ENCODE measurements at regions not wholly inside any gene's neighbourhood (a gene's known extent, or its start where the extent isn't known, plus 50 kb on each side); places are given as distances from the start of the nearest gene placed in this dataset.

DNA sequence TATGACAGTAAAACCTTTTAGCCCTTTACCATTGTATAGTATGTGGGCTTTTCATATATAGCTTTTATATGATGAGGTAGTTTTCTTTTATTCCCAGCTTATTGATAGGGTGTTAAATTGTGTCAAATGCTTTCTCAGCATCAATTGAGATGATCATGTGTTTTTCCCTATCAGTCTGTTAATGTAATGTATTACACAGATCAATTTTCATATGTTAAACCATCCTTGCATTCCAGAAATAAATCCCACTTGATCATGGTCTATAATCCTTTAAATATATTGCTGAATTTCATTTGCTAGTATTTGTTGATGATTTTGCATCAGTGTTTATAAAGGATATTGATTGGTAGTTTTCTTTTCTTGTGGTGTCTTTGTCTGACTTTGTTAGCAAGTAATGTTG lies 603.9 kb downstream of the TRHDE start:
- H3K27ac ChIP-seq (ENCODE audit: low read length) = no peak overlapping the region
- DNase-seq = no peak
- no peaks in the 10 kb centered on the region for H3K9me2 ChIP-seq (replicated peaks; ENCODE audit: insufficient read depth, low read length)
- H2AFZ ChIP-seq (ENCODE audit: low read length) = no peak overlapping the region
- no peaks in the 10 kb centered on the region for H3K9me3 ChIP-seq (replicated peaks; ENCODE audit: insufficient read depth, low read length)
- no peak overlapping the region for H3K4me2 ChIP-seq (ENCODE audit: low read depth, low read length)
- H3K79me2 ChIP-seq (ENCODE audit: low read length) = no peaks in the 10 kb centered on the region
- no peaks in the 10 kb centered on the region for H4K20me1 ChIP-seq (ENCODE audit: insufficient read depth, low read length)
- no peaks in the 10 kb centered on the region for H3F3A ChIP-seq (ENCODE audit: insufficient read depth, low read length)
- H3K4me3 ChIP-seq (ENCODE audit: low read length) = no peak overlapping the region
- H3K36me3 ChIP-seq (replicated peaks; ENCODE audit: insufficient read depth, low read length) = no peaks in the 10 kb centered on the region
- no peaks in the 10 kb centered on the region for H3K4me1 ChIP-seq (ENCODE audit: low read length)
- H3K27me3 ChIP-seq (replicated peaks; ENCODE audit: insufficient read depth, low read length) = no peaks in the 10 kb centered on the region
- H3K9ac ChIP-seq (ENCODE audit: low read length) = no peak overlapping the region
- no peak for TF ChIP-seq EZH2phosphoT487 (IDR thresholded peaks at IDR 0.05; ENCODE audit: low read length)
- TF ChIP-seq EZH2 (optimal IDR thresholded peaks at IDR 0.05; ENCODE audit: low read depth, low read length) = no peak
- no peak for TF ChIP-seq CTCF (IDR thresholded peaks at IDR 0.05; ENCODE audit: low read length)

DNA sequence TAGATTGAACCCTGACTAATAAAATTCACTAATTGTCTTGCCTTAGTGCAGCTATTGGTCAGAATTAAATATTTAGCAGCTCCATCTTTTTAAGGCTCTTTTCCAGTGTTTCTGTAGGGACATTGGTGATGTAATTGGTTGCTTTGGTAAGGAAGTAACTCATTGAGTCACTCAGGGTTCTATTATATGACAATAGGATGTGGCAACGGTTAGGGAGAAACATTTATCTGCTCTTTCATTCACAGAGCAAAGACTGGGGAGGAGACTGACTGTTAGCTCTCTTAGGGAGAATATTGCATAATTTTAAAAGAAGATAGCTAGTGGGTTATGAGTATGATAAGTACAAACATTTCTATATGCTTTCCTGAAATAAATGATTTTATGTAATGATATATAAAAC lies 616.5 kb downstream of the TRHDE start:
- no peaks in the 10 kb centered on the region for H3K36me3 ChIP-seq (replicated peaks; ENCODE audit: insufficient read depth, low read length)
- H3K4me2 ChIP-seq (ENCODE audit: low read depth, low read length) = no peak overlapping the region
- no peaks in the 10 kb centered on the region for H3F3A ChIP-seq (ENCODE audit: insufficient read depth, low read length)
- no peak overlapping the region for H3K4me3 ChIP-seq (ENCODE audit: low read length)
- H3K27me3 ChIP-seq (replicated peaks; ENCODE audit: insufficient read depth, low read length) = no peaks in the 10 kb centered on the region
- no peaks in the 10 kb centered on the region for H4K20me1 ChIP-seq (ENCODE audit: insufficient read depth, low read length)
- no peaks in the 10 kb centered on the region for H3K9me2 ChIP-seq (replicated peaks; ENCODE audit: insufficient read depth, low read length)
- H3K27ac ChIP-seq (ENCODE audit: low read length) = no peak overlapping the region
- no peaks in the 10 kb centered on the region for H3K4me1 ChIP-seq (ENCODE audit: low read length)
- H3K9me3 ChIP-seq (replicated peaks; ENCODE audit: insufficient read depth, low read length) = no peaks in the 10 kb centered on the region
- no peaks in the 10 kb centered on the region for H3K79me2 ChIP-seq (ENCODE audit: low read length)
- TF ChIP-seq EZH2phosphoT487 (IDR thresholded peaks at IDR 0.05; ENCODE audit: low read length) (no peak), CTCF (IDR thresholded peaks at IDR 0.05; ENCODE audit: low read length) (no peak), EZH2 (optimal IDR thresholded peaks at IDR 0.05; ENCODE audit: low read depth, low read length) (no peak)
- DNase-seq = no peak
- no peak overlapping the region for H2AFZ ChIP-seq (ENCODE audit: low read length)
- H3K9ac ChIP-seq (ENCODE audit: low read length) = no peak overlapping the region

DNA sequence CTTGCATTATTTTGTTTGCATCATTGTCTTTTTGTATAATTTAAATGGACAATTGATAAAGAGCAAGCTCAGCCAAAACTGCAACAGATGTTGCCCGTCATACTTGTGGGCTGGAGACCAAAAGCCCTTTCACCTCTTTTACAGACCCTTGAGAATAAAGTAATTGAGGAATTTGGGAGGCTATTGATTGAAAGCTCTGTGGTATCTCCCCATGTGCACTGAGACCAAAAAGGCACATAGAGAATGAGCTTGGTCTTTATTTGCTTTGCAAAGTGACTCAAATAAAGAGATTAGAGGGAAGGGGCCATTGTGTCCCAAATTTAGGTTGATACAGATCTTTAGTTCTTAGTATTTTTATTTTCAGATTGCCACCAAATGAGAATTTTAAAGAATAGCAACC lies 617.6 kb downstream of the TRHDE start:
- Histone ChIP-seq H3K9ac (ENCODE audit: low read length) (no peak overlapping the region), H3K4me2 (ENCODE audit: low read depth, low read length) (no peak overlapping the region), H3K4me1 (ENCODE audit: low read length) (no peaks in the 10 kb centered on the region), H3K36me3 (replicated peaks; ENCODE audit: insufficient read depth, low read length) (no peaks in the 10 kb centered on the region), H2AFZ (ENCODE audit: low read length) (no peak overlapping the region), H4K20me1 (ENCODE audit: insufficient read depth, low read length) (no peaks in the 10 kb centered on the region), H3K9me2 (replicated peaks; ENCODE audit: insufficient read depth, low read length) (no peaks in the 10 kb centered on the region), H3K27ac (ENCODE audit: low read length) (no peak overlapping the region), H3F3A (ENCODE audit: insufficient read depth, low read length) (no peaks in the 10 kb centered on the region), H3K79me2 (ENCODE audit: low read length) (no peaks in the 10 kb centered on the region), H3K27me3 (replicated peaks; ENCODE audit: insufficient read depth, low read length) (no peaks in the 10 kb centered on the region), H3K4me3 (ENCODE audit: low read length) (no peak overlapping the region), H3K9me3 (replicated peaks; ENCODE audit: insufficient read depth, low read length) (no peaks in the 10 kb centered on the region)
- TF ChIP-seq CTCF (IDR thresholded peaks at IDR 0.05; ENCODE audit: low read length) (no peak), EZH2 (optimal IDR thresholded peaks at IDR 0.05; ENCODE audit: low read depth, low read length) (no peak), EZH2phosphoT487 (IDR thresholded peaks at IDR 0.05; ENCODE audit: low read length) (no peak)
- no peak for DNase-seq

Data from MM.1S (cell line).